ENCODE measurements at regions not wholly inside any gene's neighbourhood (a gene's known extent, or its start where the extent isn't known, plus 50 kb on each side); places are given as distances from the start of the nearest gene placed in this dataset.

- peaks cover 22% of the 10 kb centered on the region for H3K4me1 ChIP-seq (ENCODE audit: control insufficient read depth, insufficient read depth, low read length)
- peak overlapping the region; percentile 86 for H3K4me3 ChIP-seq (ENCODE audit: low read length)
- H3K9me3 ChIP-seq (replicated peaks; ENCODE audit: low read length), result no peaks in the 10 kb centered on the region
- H3K27me3 ChIP-seq (ENCODE audit: control insufficient read depth, insufficient read depth, low read length), result peaks cover 20% of the 10 kb centered on the region
- peak overlapping the region; percentile 87 for H3K4me2 ChIP-seq (ENCODE audit: low read length)
- no peaks in the 10 kb centered on the region for H3K36me3 ChIP-seq (ENCODE audit: insufficient read depth, low read length)
- peak overlapping the region; percentile 83 for H3K9ac ChIP-seq (ENCODE audit: low read depth, low read length)
These were observed 77.2 kb upstream of the VGLL4 start for GRCh38 chr3:11720917-11721411.

GRCh38 chr3:11720304-11720898, 76.7 kb upstream of the VGLL4 start:
- H3K4me1 ChIP-seq (ENCODE audit: control insufficient read depth, insufficient read depth, low read length), result peaks cover 22% of the 10 kb centered on the region
- H3K9ac ChIP-seq (ENCODE audit: low read depth, low read length), result peak overlapping the region; percentile 83
- H3K9me3 ChIP-seq (replicated peaks; ENCODE audit: low read length), result no peaks in the 10 kb centered on the region
- peaks cover 15% of the 10 kb centered on the region for H3K27me3 ChIP-seq (ENCODE audit: control insufficient read depth, insufficient read depth, low read length)
- H3K4me3 ChIP-seq (ENCODE audit: low read length), result peak overlapping the region; percentile 86
- no peaks in the 10 kb centered on the region for H3K36me3 ChIP-seq (ENCODE audit: insufficient read depth, low read length)
- H3K4me2 ChIP-seq (ENCODE audit: low read length), result peak overlapping the region; percentile 87

- Histone ChIP-seq H3K9ac (ENCODE audit: low read depth, low read length) (peak overlapping the region; percentile 83), H3K9me3 (replicated peaks; ENCODE audit: low read length) (no peaks in the 10 kb centered on the region), H3K4me2 (ENCODE audit: low read length) (peak overlapping the region; percentile 87), H3K4me3 (ENCODE audit: low read length) (peak overlapping the region; percentile 86), H3K4me1 (ENCODE audit: control insufficient read depth, insufficient read depth, low read length) (peaks cover 22% of the 10 kb centered on the region), H3K27me3 (ENCODE audit: control insufficient read depth, insufficient read depth, low read length) (peaks cover 10% of the 10 kb centered on the region), H3K36me3 (ENCODE audit: insufficient read depth, low read length) (no peaks in the 10 kb centered on the region)
These were observed 75.9 kb upstream of the VGLL4 start for GRCh38 chr3:11719406-11720303.

- H3K4me3 ChIP-seq (ENCODE audit: low read length), result peak overlapping the region; percentile 86
- H3K36me3 ChIP-seq (ENCODE audit: insufficient read depth, low read length), result no peaks in the 10 kb centered on the region
- H3K4me2 ChIP-seq (ENCODE audit: low read length), result peak overlapping the region; percentile 87
- no peaks in the 10 kb centered on the region for H3K9me3 ChIP-seq (replicated peaks; ENCODE audit: low read length)
- H3K9ac ChIP-seq (ENCODE audit: low read depth, low read length), result peak overlapping the region; percentile 83
- H3K4me1 ChIP-seq (ENCODE audit: control insufficient read depth, insufficient read depth, low read length), result peaks cover 22% of the 10 kb centered on the region
- H3K27me3 ChIP-seq (ENCODE audit: control insufficient read depth, insufficient read depth, low read length), result peaks cover 9% of the 10 kb centered on the region
These were observed 75.1 kb upstream of the VGLL4 start for GRCh38 chr3:11718637-11719405.

- Histone ChIP-seq H3K9ac (ENCODE audit: low read depth, low read length) (peak overlapping the region; percentile 83), H3K27me3 (ENCODE audit: control insufficient read depth, insufficient read depth, low read length) (peaks cover 9% of the 10 kb centered on the region), H3K4me3 (ENCODE audit: low read length) (peak overlapping the region; percentile 86), H3K36me3 (ENCODE audit: insufficient read depth, low read length) (no peaks in the 10 kb centered on the region), H3K9me3 (replicated peaks; ENCODE audit: low read length) (no peaks in the 10 kb centered on the region), H3K4me1 (ENCODE audit: control insufficient read depth, insufficient read depth, low read length) (peaks cover 22% of the 10 kb centered on the region), H3K4me2 (ENCODE audit: low read length) (peak overlapping the region; percentile 87)
These were observed 74.3 kb upstream of the VGLL4 start for GRCh38 chr3:11717768-11718636.

- H3K4me3 ChIP-seq (ENCODE audit: low read length), result peak overlapping the region; percentile 86
- H3K36me3 ChIP-seq (ENCODE audit: insufficient read depth, low read length), result no peaks in the 10 kb centered on the region
- peak overlapping the region; percentile 87 for H3K4me2 ChIP-seq (ENCODE audit: low read length)
- H3K9me3 ChIP-seq (replicated peaks; ENCODE audit: low read length), result no peaks in the 10 kb centered on the region
- H3K9ac ChIP-seq (ENCODE audit: low read depth, low read length), result peak overlapping the region; percentile 83
- H3K4me1 ChIP-seq (ENCODE audit: control insufficient read depth, insufficient read depth, low read length), result peaks cover 22% of the 10 kb centered on the region
- peaks cover 9% of the 10 kb centered on the region for H3K27me3 ChIP-seq (ENCODE audit: control insufficient read depth, insufficient read depth, low read length)
These were observed 73.6 kb upstream of the VGLL4 start for GRCh38 chr3:11717301-11717700.

- Histone ChIP-seq H3K9me3 (replicated peaks; ENCODE audit: low read length) (no peaks in the 10 kb centered on the region), H3K27me3 (ENCODE audit: control insufficient read depth, insufficient read depth, low read length) (peaks cover 3% of the 10 kb centered on the region), H3K36me3 (ENCODE audit: insufficient read depth, low read length) (no peaks in the 10 kb centered on the region), H3K9ac (ENCODE audit: low read depth, low read length) (no peak overlapping the region), H3K4me1 (ENCODE audit: control insufficient read depth, insufficient read depth, low read length) (peaks cover 22% of the 10 kb centered on the region), H3K4me2 (ENCODE audit: low read length) (peak overlapping the region; percentile 87), H3K4me3 (ENCODE audit: low read length) (no peak overlapping the region)
These were observed 73.0 kb upstream of the VGLL4 start for GRCh38 chr3:11716573-11717290.

GRCh38 chr3:11713171-11713570, 69.5 kb upstream of the VGLL4 start:
- no peak overlapping the region for H3K4me3 ChIP-seq (ENCODE audit: low read length)
- H3K27me3 ChIP-seq (ENCODE audit: control insufficient read depth, insufficient read depth, low read length), result no peaks in the 10 kb centered on the region
- H3K36me3 ChIP-seq (ENCODE audit: insufficient read depth, low read length), result no peaks in the 10 kb centered on the region
- peaks cover 19% of the 10 kb centered on the region for H3K4me1 ChIP-seq (ENCODE audit: control insufficient read depth, insufficient read depth, low read length)
- H3K4me2 ChIP-seq (ENCODE audit: low read length), result no peak overlapping the region
- H3K9me3 ChIP-seq (replicated peaks; ENCODE audit: low read length), result peaks cover 6% of the 10 kb centered on the region
- H3K9ac ChIP-seq (ENCODE audit: low read depth, low read length), result no peak overlapping the region

- H3K27me3 ChIP-seq (ENCODE audit: control insufficient read depth, insufficient read depth, low read length), result no peaks in the 10 kb centered on the region
- no peak overlapping the region for H3K4me3 ChIP-seq (ENCODE audit: low read length)
- no peak overlapping the region for H3K4me2 ChIP-seq (ENCODE audit: low read length)
- peaks cover 14% of the 10 kb centered on the region for H3K4me1 ChIP-seq (ENCODE audit: control insufficient read depth, insufficient read depth, low read length)
- no peak overlapping the region for H3K9ac ChIP-seq (ENCODE audit: low read depth, low read length)
- H3K36me3 ChIP-seq (ENCODE audit: insufficient read depth, low read length), result no peaks in the 10 kb centered on the region
- H3K9me3 ChIP-seq (replicated peaks; ENCODE audit: low read length), result peaks cover 6% of the 10 kb centered on the region
These were observed 68.9 kb upstream of the VGLL4 start for GRCh38 chr3:11712646-11713045.

GRCh38 chr3:11711876-11712275, 68.2 kb upstream of the VGLL4 start:
- H3K9ac ChIP-seq (ENCODE audit: low read depth, low read length), result no peak overlapping the region
- H3K9me3 ChIP-seq (replicated peaks; ENCODE audit: low read length), result peaks cover 6% of the 10 kb centered on the region
- H3K4me1 ChIP-seq (ENCODE audit: control insufficient read depth, insufficient read depth, low read length), result peaks cover 6% of the 10 kb centered on the region
- H3K36me3 ChIP-seq (ENCODE audit: insufficient read depth, low read length), result no peaks in the 10 kb centered on the region
- no peak overlapping the region for H3K4me3 ChIP-seq (ENCODE audit: low read length)
- H3K4me2 ChIP-seq (ENCODE audit: low read length), result no peak overlapping the region
- no peaks in the 10 kb centered on the region for H3K27me3 ChIP-seq (ENCODE audit: control insufficient read depth, insufficient read depth, low read length)

Measured in skeletal muscle satellite cell (primary cell).